ENCODE measurements at regions not wholly inside any gene's neighbourhood (a gene's known extent, or its start where the extent isn't known, plus 50 kb on each side); places are given as distances from the start of the nearest gene placed in this dataset.

DNA sequence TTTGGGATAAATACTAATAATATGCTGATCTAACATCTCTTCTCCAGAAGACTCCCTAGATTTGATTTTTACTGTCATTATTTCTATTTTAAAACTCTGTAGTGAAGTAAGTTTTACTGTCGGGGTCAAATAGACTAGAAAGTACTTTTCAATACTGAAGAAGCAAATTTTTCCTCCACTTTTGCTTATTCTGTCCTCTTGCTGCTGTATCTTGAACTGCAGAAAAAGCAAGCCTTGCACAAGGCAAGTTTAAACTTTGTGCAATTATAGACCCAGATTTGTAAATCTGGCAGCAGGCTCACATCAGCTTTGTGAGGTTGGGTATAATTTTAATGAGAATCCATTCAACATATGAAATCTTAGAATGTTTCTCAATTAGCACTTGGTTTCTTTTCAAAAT, 151.1 kb upstream of the ETS2 start:
- DNase-seq (no peak), FAIRE-seq (no peak)
- Histone ChIP-seq H3K27me3 (ENCODE audit: control insufficient read depth in 3 of 3, insufficient read depth in 3 of 3, low read length in 3 of 3) (peaks cover 4 to 32% (median 12%) of the 10 kb centered on the region in 3 donors), H3K9me3 (ENCODE audit: control insufficient read depth in 2 of 2, insufficient read depth in 1 of 2, low read depth in 1 of 2, low read length in 1 of 2) (no peaks in the 10 kb centered on the region), H3K27ac (ENCODE audit: low read depth in 1 of 3, low read length in 2 of 3) (no peak overlapping the region), H3K36me3 (ENCODE audit: control insufficient read depth in 3 of 3, insufficient read depth in 2 of 3, low read depth in 1 of 3, low read length in 3 of 3) (no peaks in the 10 kb centered on the region), H3K4me3 (ENCODE audit: low read depth in 1 of 3, low read length in 3 of 3) (no peak overlapping the region), H3K4me1 (ENCODE audit: control insufficient read depth in 3 of 3, insufficient read depth in 2 of 3, low read depth in 1 of 3, low read length in 2 of 3) (no peaks in the 10 kb centered on the region)
- 84 to 89% (median 86%) methylated on average over 1 of the region's 1 CpG for WGBS, 3 donors

DNA sequence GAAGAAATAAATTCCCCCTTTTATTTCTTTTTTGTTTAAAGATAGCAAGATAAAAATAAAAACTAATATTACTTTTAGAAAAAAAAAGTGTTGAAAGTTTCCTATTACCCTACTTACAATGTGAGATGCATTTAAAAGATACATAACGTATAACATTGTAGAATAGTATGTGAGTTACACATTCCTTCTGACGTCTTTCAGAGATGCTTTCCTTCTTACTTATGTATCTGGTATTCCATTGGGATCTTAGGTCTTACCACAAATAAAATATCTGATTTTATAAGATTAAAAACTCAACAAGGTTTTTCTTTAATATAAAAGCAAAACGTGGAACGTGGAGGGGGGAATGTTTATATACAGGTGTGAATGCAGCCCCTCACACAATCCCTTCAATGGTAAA, 147.2 kb upstream of the ETS2 start:
- DNase-seq (no peak), FAIRE-seq (no peak)
- Histone ChIP-seq H3K4me3 (ENCODE audit: low read depth in 1 of 3, low read length in 3 of 3) (no peak overlapping the region), H3K9me3 (ENCODE audit: control insufficient read depth in 2 of 2, insufficient read depth in 1 of 2, low read depth in 1 of 2, low read length in 1 of 2) (no peaks in the 10 kb centered on the region), H3K36me3 (ENCODE audit: control insufficient read depth in 3 of 3, insufficient read depth in 2 of 3, low read depth in 1 of 3, low read length in 3 of 3) (no peaks in the 10 kb centered on the region), H3K27me3 (ENCODE audit: control insufficient read depth in 3 of 3, insufficient read depth in 3 of 3, low read length in 3 of 3) (peaks cover 11 to 51% (median 20%) of the 10 kb centered on the region in 3 donors), H3K27ac (ENCODE audit: low read depth in 1 of 3, low read length in 2 of 3) (no peak overlapping the region), H3K4me1 (ENCODE audit: control insufficient read depth in 3 of 3, insufficient read depth in 2 of 3, low read depth in 1 of 3, low read length in 2 of 3) (peaks cover 0 to 3% (median 0%) of the 10 kb centered on the region in 3 donors)
- WGBS, 3 donors = 57 to 84% (median 68%) methylated on average over 4 of the region's 4 CpGs

DNA sequence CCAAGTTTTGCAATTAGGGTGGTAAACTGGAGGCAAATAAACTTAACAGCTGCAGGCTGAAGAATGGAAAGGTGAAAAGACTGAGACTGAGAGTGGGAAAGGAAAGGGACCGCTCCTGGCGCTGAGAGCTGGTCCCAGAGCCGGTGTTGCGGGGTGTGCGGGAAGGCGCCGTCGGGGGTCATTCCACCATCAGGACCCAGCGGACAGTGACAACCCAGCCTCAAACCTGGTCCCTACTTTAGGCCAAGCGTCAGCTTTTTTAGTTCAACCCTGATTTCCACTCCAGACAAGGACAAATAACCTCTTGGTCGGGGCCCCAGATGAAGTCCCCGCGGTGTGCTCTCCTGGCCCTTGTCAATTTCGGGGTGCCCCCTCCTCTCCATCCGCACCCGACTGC, 145.8 kb upstream of the ETS2 start:
- WGBS, 3 donors = 23 to 33% (median 24%) methylated on average over 13 to 16 of the region's 16 CpGs
- peaks cover 0 to 3% (median 0%) of the 10 kb centered on the region in 3 donors for H3K4me1 ChIP-seq (ENCODE audit: control insufficient read depth in 3 of 3, insufficient read depth in 2 of 3, low read depth in 1 of 3, low read length in 2 of 3)
- H3K4me3 ChIP-seq (ENCODE audit: low read depth in 1 of 3, low read length in 3 of 3) = peak overlapping the region in 1 of 3 donors; percentile 54
- H3K27ac ChIP-seq (ENCODE audit: low read depth in 1 of 3, low read length in 2 of 3) = no peak overlapping the region
- H3K36me3 ChIP-seq (ENCODE audit: control insufficient read depth in 3 of 3, insufficient read depth in 2 of 3, low read depth in 1 of 3, low read length in 3 of 3) = no peaks in the 10 kb centered on the region
- FAIRE-seq (no peak), DNase-seq (no peak)
- H3K9me3 ChIP-seq (ENCODE audit: control insufficient read depth in 2 of 2, insufficient read depth in 1 of 2, low read depth in 1 of 2, low read length in 1 of 2) = no peaks in the 10 kb centered on the region
- peaks cover 11 to 58% (median 22%) of the 10 kb centered on the region in 3 donors for H3K27me3 ChIP-seq (ENCODE audit: control insufficient read depth in 3 of 3, insufficient read depth in 3 of 3, low read length in 3 of 3)

DNA sequence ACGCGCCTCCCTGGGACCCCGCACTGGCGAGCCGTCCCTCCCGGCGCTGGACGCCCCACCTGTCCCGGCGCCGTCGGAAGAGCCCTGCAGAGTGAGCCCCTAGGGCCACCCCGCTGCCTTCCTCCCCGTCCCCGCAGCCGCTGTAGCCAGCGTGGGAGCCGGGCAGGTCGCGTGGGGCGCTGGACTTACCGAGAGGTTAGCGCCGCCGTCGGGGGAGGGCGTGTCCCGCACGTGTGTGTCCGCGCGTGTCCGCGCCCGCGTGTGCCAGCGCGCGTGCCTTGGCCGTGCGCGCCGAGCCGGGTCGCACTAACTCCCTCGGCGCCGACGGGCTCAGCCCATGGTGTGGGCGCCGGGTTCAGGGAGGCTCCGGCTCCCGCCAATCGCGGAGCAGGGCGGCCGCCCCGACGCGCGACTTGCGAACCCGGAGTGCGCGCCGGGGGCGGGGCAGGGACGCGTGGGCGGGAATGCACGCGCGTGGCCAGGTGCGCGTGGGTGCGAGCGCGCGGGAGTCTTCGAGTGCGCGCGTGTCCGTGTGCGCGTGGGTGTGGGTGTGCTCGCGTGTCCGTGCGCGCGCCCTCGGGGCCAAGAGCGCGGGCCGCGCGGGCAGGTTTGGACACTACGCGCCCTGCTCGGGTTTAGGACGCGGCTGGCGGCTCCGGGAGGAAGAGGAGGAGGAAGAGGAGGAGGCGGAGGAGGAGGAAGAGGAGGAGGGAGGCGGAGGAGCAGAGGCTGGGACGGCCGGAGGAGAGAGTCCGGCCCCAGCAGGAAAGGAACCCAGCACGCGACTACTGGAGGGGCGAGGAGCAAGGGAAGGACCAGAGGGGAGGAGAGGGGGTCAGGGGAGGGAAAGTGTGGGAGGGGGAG, 145.2 kb upstream of the ETS2 start:
- Histone ChIP-seq H3K9me3 (ENCODE audit: control insufficient read depth in 2 of 2, insufficient read depth in 1 of 2, low read depth in 1 of 2, low read length in 1 of 2) (no peaks in the 10 kb centered on the region), H3K4me1 (ENCODE audit: control insufficient read depth in 3 of 3, insufficient read depth in 2 of 3, low read depth in 1 of 3, low read length in 2 of 3) (peaks cover 0 to 3% (median 0%) of the 10 kb centered on the region in 3 donors), H3K36me3 (ENCODE audit: control insufficient read depth in 3 of 3, insufficient read depth in 2 of 3, low read depth in 1 of 3, low read length in 3 of 3) (no peaks in the 10 kb centered on the region), H3K27ac (ENCODE audit: low read depth in 1 of 3, low read length in 2 of 3) (peak overlapping the region in 2 of 3 donors; percentile 11 to 38), H3K27me3 (ENCODE audit: control insufficient read depth in 3 of 3, insufficient read depth in 3 of 3, low read length in 3 of 3) (peaks cover 11 to 56% (median 19%) of the 10 kb centered on the region in 3 donors), H3K4me3 (ENCODE audit: low read depth in 1 of 3, low read length in 3 of 3) (peak overlapping the region; percentile 32 to 54 (median 36))
- DNase-seq (peak in 1 of 2 donors; percentile 25), FAIRE-seq (no peak)
- WGBS, 3 donors = 2 to 5% (median 2%) methylated on average over 88 to 113 of the region's 113 CpGs

DNA sequence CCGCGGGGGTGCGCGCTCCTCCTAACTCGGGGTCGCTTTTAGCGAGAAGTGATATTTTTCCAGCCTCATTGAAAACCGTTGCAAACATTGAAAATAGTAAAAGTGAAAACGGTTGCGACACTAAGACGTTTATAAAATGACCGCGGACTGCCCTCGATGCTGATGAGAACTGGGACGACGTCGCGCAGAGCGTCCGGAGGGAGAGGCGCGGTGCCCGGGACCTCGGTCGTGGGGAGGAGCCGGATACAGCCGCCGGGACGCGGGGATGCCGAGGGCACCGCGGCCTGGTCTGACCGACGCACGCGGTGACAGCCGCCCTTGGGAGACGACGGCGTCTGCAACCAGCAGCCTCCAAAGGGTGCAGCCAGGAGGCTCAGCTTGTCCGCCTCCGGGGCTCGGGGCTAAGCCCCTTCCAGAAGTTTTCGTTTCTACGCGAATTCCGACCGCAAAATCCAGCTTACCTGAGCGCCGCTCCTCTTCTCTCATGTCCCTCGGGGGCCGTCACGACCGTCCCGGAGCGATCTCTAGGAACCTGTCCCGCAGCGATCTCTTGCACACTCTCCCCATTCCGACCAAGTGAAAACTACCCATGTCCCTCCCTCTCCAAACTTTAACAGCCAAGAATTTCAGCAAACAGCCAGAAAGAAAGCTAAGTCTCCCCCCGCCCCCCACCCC, 144.4 kb upstream of the ETS2 start:
- H3K27me3 ChIP-seq (ENCODE audit: control insufficient read depth in 3 of 3, insufficient read depth in 3 of 3, low read length in 3 of 3) = peaks cover 11 to 48% (median 19%) of the 10 kb centered on the region in 3 donors
- no peaks in the 10 kb centered on the region for H3K36me3 ChIP-seq (ENCODE audit: control insufficient read depth in 3 of 3, insufficient read depth in 2 of 3, low read depth in 1 of 3, low read length in 3 of 3)
- peaks cover 0 to 3% (median 0%) of the 10 kb centered on the region in 3 donors for H3K4me1 ChIP-seq (ENCODE audit: control insufficient read depth in 3 of 3, insufficient read depth in 2 of 3, low read depth in 1 of 3, low read length in 2 of 3)
- peak overlapping the region in 2 of 3 donors; percentile 11 to 38 for H3K27ac ChIP-seq (ENCODE audit: low read depth in 1 of 3, low read length in 2 of 3)
- 2 to 5% (median 2%) methylated on average over 53 to 61 of the region's 61 CpGs for WGBS, 3 donors
- peak overlapping the region; percentile 32 to 54 (median 36) for H3K4me3 ChIP-seq (ENCODE audit: low read depth in 1 of 3, low read length in 3 of 3)
- DNase-seq (peak; percentile 30 to 40), FAIRE-seq (no peak)
- H3K9me3 ChIP-seq (ENCODE audit: control insufficient read depth in 2 of 2, insufficient read depth in 1 of 2, low read depth in 1 of 2, low read length in 1 of 2) = no peaks in the 10 kb centered on the region

DNA sequence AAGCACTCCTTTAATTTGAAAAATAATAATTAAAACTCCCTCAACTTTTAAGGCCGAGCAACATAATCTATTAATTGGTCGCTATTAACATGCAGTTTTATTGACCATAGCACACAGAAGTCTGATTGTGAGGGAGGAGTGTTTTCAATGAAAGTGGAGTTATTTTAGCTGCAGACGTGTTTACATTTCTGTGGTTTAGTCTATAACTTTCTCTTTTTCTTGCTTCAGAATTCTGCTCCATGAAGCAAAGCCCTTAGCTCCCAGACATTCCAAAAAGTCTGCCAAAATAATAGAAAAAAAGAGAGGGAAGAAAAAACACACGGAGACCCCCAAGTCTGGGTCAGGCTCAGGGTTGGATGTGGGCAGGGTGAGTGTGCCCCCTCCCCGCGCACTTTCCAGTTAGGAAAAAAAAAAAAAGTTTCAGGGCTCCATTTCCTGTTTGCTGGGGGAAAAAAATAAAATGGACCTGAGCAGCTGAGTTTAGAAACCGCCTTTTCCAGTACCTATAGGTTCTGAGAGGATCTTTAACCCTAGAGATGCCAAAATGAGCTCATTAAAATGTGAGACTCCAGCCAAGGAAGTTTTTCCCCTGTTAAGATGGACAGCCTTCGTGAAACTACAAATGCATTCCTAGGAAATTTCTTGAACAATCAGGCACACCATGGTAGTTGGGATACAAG, 143.7 kb upstream of the ETS2 start:
- FAIRE-seq = no peak
- H3K27me3 ChIP-seq (ENCODE audit: control insufficient read depth in 3 of 3, insufficient read depth in 3 of 3, low read length in 3 of 3) = peaks cover 11 to 48% (median 19%) of the 10 kb centered on the region in 3 donors
- H3K27ac ChIP-seq (ENCODE audit: low read depth in 1 of 3, low read length in 2 of 3) = no peak overlapping the region
- H3K9me3 ChIP-seq (ENCODE audit: control insufficient read depth in 2 of 2, insufficient read depth in 1 of 2, low read depth in 1 of 2, low read length in 1 of 2) = no peaks in the 10 kb centered on the region
- peak overlapping the region in 1 of 3 donors; percentile 32 for H3K4me3 ChIP-seq (ENCODE audit: low read depth in 1 of 3, low read length in 3 of 3)
- WGBS, 3 donors = 29 to 34% (median 32%) methylated on average over 8 of the region's 8 CpGs
- peaks cover 0 to 3% (median 0%) of the 10 kb centered on the region in 3 donors for H3K4me1 ChIP-seq (ENCODE audit: control insufficient read depth in 3 of 3, insufficient read depth in 2 of 3, low read depth in 1 of 3, low read length in 2 of 3)
- peak in 1 of 2 donors; percentile 28 for DNase-seq
- H3K36me3 ChIP-seq (ENCODE audit: control insufficient read depth in 3 of 3, insufficient read depth in 2 of 3, low read depth in 1 of 3, low read length in 3 of 3) = no peaks in the 10 kb centered on the region

DNA sequence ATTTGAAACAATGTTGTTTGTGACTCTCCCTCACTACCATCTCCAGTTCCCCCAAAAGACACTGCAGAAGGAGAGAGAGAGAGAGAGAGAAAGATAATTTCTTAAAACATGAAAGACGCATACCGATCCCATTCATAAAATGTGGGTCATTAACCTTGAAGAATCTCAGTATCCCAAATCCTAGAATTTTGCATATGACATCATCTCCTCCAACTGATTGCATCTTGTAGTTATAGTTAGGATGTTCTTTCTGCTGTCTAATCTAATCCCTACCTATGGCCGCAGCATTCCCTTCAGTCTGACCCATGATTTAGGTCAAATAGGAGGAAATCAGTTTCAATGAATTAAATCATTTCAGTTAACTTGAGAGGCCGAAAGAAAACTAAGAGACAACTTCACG, 142.4 kb upstream of the ETS2 start:
- FAIRE-seq (no peak), DNase-seq (no peak)
- Histone ChIP-seq H3K27ac (ENCODE audit: low read depth in 1 of 3, low read length in 2 of 3) (no peak overlapping the region), H3K4me3 (ENCODE audit: low read depth in 1 of 3, low read length in 3 of 3) (no peak overlapping the region), H3K4me1 (ENCODE audit: control insufficient read depth in 3 of 3, insufficient read depth in 2 of 3, low read depth in 1 of 3, low read length in 2 of 3) (peaks cover under 1 to 5% (median 1%) of the 10 kb centered on the region in 3 donors), H3K36me3 (ENCODE audit: control insufficient read depth in 3 of 3, insufficient read depth in 2 of 3, low read depth in 1 of 3, low read length in 3 of 3) (no peaks in the 10 kb centered on the region), H3K9me3 (ENCODE audit: control insufficient read depth in 2 of 2, insufficient read depth in 1 of 2, low read depth in 1 of 2, low read length in 1 of 2) (no peaks in the 10 kb centered on the region), H3K27me3 (ENCODE audit: control insufficient read depth in 3 of 3, insufficient read depth in 3 of 3, low read length in 3 of 3) (peaks cover 11 to 40% (median 13%) of the 10 kb centered on the region in 3 donors)
- WGBS, 3 donors = 86 to 92% (median 89%) methylated on average over 5 of the region's 5 CpGs

DNA sequence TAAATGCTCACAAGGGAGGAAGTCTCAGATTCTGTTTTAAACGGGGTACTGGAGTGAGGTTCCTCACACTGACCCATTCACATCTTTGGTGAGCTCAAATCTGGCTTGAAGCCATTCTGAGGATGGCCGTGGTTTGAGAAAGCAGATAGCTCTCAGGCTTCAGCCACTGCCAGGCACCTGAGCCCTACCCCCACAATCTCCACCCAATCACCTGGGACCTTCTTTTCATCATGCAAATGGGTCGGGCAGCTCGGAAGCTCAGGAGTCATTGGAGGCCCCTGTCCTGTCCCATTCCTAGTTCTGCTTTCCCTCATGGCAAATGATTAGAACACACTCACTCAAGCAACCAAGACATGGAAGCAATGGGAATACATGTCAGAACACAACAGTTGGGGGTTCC, 141.4 kb upstream of the ETS2 start:
- Histone ChIP-seq H3K4me1 (ENCODE audit: control insufficient read depth in 3 of 3, insufficient read depth in 2 of 3, low read depth in 1 of 3, low read length in 2 of 3) (peaks cover 3 to 6% (median 5%) of the 10 kb centered on the region in 3 donors), H3K27ac (ENCODE audit: low read depth in 1 of 3, low read length in 2 of 3) (no peak overlapping the region), H3K36me3 (ENCODE audit: control insufficient read depth in 3 of 3, insufficient read depth in 2 of 3, low read depth in 1 of 3, low read length in 3 of 3) (no peaks in the 10 kb centered on the region), H3K27me3 (ENCODE audit: control insufficient read depth in 3 of 3, insufficient read depth in 3 of 3, low read length in 3 of 3) (peaks cover 8 to 35% (median 9%) of the 10 kb centered on the region in 3 donors), H3K4me3 (ENCODE audit: low read depth in 1 of 3, low read length in 3 of 3) (no peak overlapping the region), H3K9me3 (ENCODE audit: control insufficient read depth in 2 of 2, insufficient read depth in 1 of 2, low read depth in 1 of 2, low read length in 1 of 2) (no peaks in the 10 kb centered on the region)
- 61 to 62% (median 62%) methylated on average over 4 of the region's 4 CpGs for WGBS, 3 donors
- DNase-seq = no peak
- no peak for FAIRE-seq

All from small intestine (tissue), 7 donors.